ENCODE measurements at regions not wholly inside any gene's neighbourhood (a gene's known extent, or its start where the extent isn't known, plus 50 kb on each side); places are given as distances from the start of the nearest gene placed in this dataset.

DNA sequence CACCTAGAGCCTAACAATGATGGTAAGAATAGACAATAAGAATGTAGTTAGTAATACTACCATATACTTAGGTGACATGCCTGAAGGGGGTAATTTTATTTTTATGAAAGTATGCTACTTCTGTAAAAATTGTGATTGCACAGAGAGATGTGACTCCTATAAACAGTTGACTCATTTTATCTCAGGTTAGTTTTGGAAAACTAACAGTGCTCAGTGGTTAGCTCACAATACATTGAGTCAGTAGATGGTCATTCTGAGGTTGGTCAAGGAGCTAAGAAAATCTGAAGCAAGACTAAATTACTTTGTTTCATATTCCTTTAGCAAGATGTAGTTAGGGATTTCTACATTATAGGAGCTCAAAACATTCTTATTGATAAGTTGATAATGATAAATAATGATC lies 271.0 kb downstream of the EDEM1 start:
- H3K4me3 ChIP-seq, result no peak overlapping the region
- DNase-seq (ENCODE audit: low read depth in 1 of 2, low spot score in 1 of 2) (no peak), ATAC-seq (no peak), FAIRE-seq (no peak)
- CTCF ChIA-PET, result no interaction called here
- H3K4me2 ChIP-seq, result no peak overlapping the region
- TF ChIP-seq, protein P1, sequence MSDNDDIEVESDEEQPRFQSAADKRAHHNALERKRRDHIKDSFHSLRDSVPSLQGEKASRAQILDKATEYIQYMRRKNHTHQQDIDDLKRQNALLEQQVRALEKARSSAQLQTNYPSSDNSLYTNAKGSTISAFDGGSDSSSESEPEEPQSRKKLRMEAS (IDR thresholded peaks at IDR 0.05), result no peak
- TF ChIP-seq, protein P2, sequence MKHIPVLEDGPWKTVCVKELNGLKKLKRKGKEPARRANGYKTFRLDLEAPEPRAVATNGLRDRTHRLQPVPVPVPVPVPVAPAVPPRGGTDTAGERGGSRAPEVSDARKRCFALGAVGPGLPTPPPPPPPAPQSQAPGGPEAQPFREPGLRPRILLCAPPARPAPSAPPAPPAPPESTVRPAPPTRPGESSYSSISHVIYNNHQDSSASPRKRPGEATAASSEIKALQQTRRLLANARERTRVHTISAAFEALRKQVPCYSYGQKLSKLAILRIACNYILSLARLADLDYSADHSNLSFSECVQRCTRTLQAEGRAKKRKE (CRISPR knock-in tag; IDR thresholded peaks at IDR 0.05; ENCODE audit: low read depth), result no peak
- TF ChIP-seq BHLHE40 (IDR thresholded peaks at IDR 0.05; ENCODE audit: low read depth, low read length) (no peak), CEBPB (IDR thresholded peaks at IDR 0.05) (no peak)
- POLR2A ChIA-PET, result no interaction called here
- H3K27ac ChIP-seq, result no peak overlapping the region
- no peaks in the 10 kb centered on the region for H3K4me1 ChIP-seq
- no peaks in the 10 kb centered on the region for H3K9me3 ChIP-seq

DNA sequence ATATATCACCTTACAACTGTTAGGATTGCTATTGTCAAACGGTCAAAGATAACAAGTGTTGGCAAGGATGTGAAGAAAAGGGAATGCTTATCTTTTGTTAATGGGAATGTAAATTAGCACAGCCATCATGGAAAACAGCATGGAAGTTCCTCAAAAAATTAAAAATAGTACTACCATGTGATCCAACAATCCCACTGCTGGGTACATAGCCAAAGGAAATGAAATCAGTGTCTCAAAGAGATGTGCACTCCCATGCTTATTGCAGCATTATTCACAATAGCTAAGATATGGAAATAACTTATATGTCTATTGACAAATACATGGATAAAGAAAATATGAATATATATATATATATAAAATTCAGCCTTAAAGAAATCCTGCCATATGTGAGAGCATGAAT lies 274.6 kb downstream of the EDEM1 start:
- ChIA-PET CTCF (no interaction called here), POLR2A (no interaction called here)
- H3K9me3 ChIP-seq, result no peaks in the 10 kb centered on the region
- FAIRE-seq (no peak), ATAC-seq (no peak), DNase-seq (ENCODE audit: low read depth in 1 of 2, low spot score in 1 of 2) (no peak)
- TF ChIP-seq, protein P3, sequence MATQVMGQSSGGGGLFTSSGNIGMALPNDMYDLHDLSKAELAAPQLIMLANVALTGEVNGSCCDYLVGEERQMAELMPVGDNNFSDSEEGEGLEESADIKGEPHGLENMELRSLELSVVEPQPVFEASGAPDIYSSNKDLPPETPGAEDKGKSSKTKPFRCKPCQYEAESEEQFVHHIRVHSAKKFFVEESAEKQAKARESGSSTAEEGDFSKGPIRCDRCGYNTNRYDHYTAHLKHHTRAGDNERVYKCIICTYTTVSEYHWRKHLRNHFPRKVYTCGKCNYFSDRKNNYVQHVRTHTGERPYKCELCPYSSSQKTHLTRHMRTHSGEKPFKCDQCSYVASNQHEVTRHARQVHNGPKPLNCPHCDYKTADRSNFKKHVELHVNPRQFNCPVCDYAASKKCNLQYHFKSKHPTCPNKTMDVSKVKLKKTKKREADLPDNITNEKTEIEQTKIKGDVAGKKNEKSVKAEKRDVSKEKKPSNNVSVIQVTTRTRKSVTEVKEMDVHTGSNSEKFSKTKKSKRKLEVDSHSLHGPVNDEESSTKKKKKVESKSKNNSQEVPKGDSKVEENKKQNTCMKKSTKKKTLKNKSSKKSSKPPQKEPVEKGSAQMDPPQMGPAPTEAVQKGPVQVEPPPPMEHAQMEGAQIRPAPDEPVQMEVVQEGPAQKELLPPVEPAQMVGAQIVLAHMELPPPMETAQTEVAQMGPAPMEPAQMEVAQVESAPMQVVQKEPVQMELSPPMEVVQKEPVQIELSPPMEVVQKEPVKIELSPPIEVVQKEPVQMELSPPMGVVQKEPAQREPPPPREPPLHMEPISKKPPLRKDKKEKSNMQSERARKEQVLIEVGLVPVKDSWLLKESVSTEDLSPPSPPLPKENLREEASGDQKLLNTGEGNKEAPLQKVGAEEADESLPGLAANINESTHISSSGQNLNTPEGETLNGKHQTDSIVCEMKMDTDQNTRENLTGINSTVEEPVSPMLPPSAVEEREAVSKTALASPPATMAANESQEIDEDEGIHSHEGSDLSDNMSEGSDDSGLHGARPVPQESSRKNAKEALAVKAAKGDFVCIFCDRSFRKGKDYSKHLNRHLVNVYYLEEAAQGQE (IDR thresholded peaks at IDR 0.05), result no peak
- TF ChIP-seq FOSL2 (IDR thresholded peaks at IDR 0.05), result no peak
- no peak for TF ChIP-seq FOSL2 (CRISPR knock-in tag; IDR thresholded peaks at IDR 0.05)
- TF ChIP-seq RAD21 (conservative IDR thresholded peaks at IDR 0.05 in 1 of 2, IDR thresholded peaks at IDR 0.05 in 1 of 2), result no peak
- H3K4me1 ChIP-seq, result no peaks in the 10 kb centered on the region
- H3K4me3 ChIP-seq, result no peak overlapping the region
- no peak overlapping the region for H3K4me2 ChIP-seq
- H3K27ac ChIP-seq, result no peak overlapping the region
- 0% methylated on average over 1 of the region's 1 CpG for WGBS (ENCODE audit: missing lambda C conversion rate)

DNA sequence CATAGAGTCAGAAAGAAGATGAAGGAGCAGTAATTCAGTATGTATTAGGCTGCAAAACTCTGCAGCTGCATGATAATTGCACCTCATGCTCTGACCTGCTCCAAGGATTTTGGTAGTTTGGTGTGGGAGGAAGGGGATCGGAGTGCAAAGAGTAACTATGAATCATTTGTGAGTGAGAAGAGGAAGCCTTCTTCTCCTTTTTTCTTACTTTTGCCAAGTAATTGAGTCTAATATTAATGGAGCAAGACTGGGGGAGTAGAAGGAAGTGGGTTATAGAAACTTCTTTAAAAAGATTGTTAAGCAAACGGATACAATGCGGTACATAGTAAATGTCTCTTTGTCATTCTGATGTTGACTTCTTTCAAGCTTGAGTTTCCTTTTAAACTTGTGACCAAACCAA lies 276.5 kb downstream of the EDEM1 start:
- Histone ChIP-seq H3K4me1 (no peaks in the 10 kb centered on the region), H3K9me3 (no peaks in the 10 kb centered on the region), H3K4me3 (no peak overlapping the region), H3K4me2 (no peak overlapping the region), H3K27ac (no peak overlapping the region)
- FAIRE-seq (no peak), DNase-seq (ENCODE audit: low read depth in 1 of 2, low spot score in 1 of 2) (no peak), ATAC-seq (no peak)
- ChIA-PET POLR2A (no interaction called here), CTCF (no interaction called here)
- TF ChIP-seq CBX8 (IDR thresholded peaks at IDR 0.05), result no peak
- TF ChIP-seq NR3C1 (IDR thresholded peaks at IDR 0.05), result no peak
- TF ChIP-seq JUNB (IDR thresholded peaks at IDR 0.05), result no peak
- TF ChIP-seq, protein P4, sequence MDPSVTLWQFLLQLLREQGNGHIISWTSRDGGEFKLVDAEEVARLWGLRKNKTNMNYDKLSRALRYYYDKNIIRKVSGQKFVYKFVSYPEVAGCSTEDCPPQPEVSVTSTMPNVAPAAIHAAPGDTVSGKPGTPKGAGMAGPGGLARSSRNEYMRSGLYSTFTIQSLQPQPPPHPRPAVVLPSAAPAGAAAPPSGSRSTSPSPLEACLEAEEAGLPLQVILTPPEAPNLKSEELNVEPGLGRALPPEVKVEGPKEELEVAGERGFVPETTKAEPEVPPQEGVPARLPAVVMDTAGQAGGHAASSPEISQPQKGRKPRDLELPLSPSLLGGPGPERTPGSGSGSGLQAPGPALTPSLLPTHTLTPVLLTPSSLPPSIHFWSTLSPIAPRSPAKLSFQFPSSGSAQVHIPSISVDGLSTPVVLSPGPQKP (IDR thresholded peaks at IDR 0.05; ENCODE audit: low read depth, low read length), result no peak
- TF ChIP-seq RCOR1 (IDR thresholded peaks at IDR 0.05; ENCODE audit: low read depth, low read length), result no peak
- no peak for TF ChIP-seq TFCP2L1 (CRISPR knock-in tag; IDR thresholded peaks at IDR 0.05)
- no peak for TF ChIP-seq SREBF2 (IDR thresholded peaks at IDR 0.05)
- TF ChIP-seq HOXA7 (CRISPR knock-in tag; IDR thresholded peaks at IDR 0.05), result no peak
- no peak for TF ChIP-seq ZFP36 (IDR thresholded peaks at IDR 0.05; ENCODE audit: borderline replicate concordance, partially characterized antibody)
- no peak for TF ChIP-seq EP300 (IDR thresholded peaks at IDR 0.05)
- 54% methylated on average over 3 of the region's 3 CpGs for WGBS (ENCODE audit: missing lambda C conversion rate)

Measured in A549 (cell line).